ENCODE measurements at regions not wholly inside any gene's neighbourhood (a gene's known extent, or its start where the extent isn't known, plus 50 kb on each side); places are given as distances from the start of the nearest gene placed in this dataset.
"Not testable (repeated sequence)": the region's sequence is repeated elsewhere in the genome, so short reads cannot be mapped to it uniquely, and the experiment has no call there.

GRCh38 chr20:48031122-48031521 lies 245.8 kb upstream of the SULF2 start:
- Mint-ChIP-seq H3K9me3 (no peaks in the 10 kb centered on the region), H3K4me1 (ENCODE audit: low read depth) (no peaks in the 10 kb centered on the region), H3K36me3 (ENCODE audit: insufficient read depth) (no peaks in the 10 kb centered on the region), H3K4me3 (no peak overlapping the region), H3K27me3 (ENCODE audit: low read depth) (peaks cover 18% of the 10 kb centered on the region)
- ATAC-seq, result no peak
- DNase-seq, result no peak

DNA sequence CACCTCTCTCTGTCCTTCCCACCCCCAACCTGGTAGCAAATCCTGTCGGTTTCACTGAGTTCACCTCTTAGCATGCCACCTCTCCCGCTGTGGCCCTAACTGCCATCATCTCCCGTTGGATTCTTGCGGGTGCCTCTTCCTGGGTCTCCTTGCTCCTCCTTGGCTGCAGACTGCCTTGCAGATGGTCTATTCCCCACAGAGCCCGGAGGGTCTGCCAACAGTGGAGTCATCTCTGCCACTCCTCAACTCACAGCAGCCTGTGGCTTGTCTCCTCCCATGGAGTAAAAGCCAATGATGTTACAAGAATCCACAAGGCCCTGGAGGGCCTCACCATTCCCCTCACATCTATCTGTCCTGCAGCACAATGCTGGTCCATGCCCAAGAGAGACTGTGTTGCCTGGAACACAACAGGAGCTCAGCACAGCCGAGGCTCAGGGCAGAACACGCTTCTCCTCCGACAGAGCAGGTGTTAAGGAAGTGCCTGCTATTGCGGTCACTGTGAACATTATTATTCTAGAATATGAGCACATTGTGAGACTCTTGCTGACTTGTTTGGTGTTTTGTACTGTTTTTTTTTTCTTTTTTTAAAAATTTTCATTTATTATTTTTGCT lies 241.8 kb upstream of the SULF2 start:
- no peaks in the 10 kb centered on the region for H3K4me1 Mint-ChIP-seq (ENCODE audit: low read depth)
- peaks cover 21% of the 10 kb centered on the region for H3K27me3 Mint-ChIP-seq (ENCODE audit: low read depth)
- peaks cover 4% of the 10 kb centered on the region for H3K9me3 Mint-ChIP-seq
- ATAC-seq (no peak), DNase-seq (no peak)
- H3K4me3 Mint-ChIP-seq, result no peak overlapping the region
- H3K36me3 Mint-ChIP-seq (ENCODE audit: insufficient read depth), result no peaks in the 10 kb centered on the region

DNA sequence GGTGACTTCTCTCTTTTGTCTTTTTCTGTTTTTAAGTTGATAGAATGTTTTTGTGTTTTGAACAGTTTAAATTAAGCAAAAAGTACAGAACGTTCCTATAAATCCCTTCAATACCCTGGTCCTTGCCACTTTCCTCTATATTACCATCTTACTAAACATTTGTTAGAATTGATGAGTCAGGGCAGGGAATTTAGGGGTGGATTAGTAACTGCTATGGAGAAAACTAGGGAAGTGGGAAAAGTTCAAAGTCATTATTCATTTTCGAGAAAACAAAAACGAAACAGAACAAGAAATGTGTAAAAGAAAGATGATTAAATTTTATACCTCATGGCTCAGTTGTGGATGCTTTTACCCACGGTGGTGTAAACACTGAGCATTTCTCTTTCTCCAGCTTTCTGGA lies 240.4 kb upstream of the SULF2 start:
- no peak overlapping the region for H3K4me3 Mint-ChIP-seq
- H3K36me3 Mint-ChIP-seq (ENCODE audit: insufficient read depth), result no peaks in the 10 kb centered on the region
- H3K9me3 Mint-ChIP-seq, result peaks cover 4% of the 10 kb centered on the region
- no peaks in the 10 kb centered on the region for H3K4me1 Mint-ChIP-seq (ENCODE audit: low read depth)
- peaks cover 26% of the 10 kb centered on the region for H3K27me3 Mint-ChIP-seq (ENCODE audit: low read depth)
- no peak for ATAC-seq
- no peak for DNase-seq

- no peak for DNase-seq
- Mint-ChIP-seq H3K9me3 (peaks cover 4% of the 10 kb centered on the region), H3K4me1 (ENCODE audit: low read depth) (no peaks in the 10 kb centered on the region), H3K36me3 (ENCODE audit: insufficient read depth) (no peaks in the 10 kb centered on the region), H3K4me3 (no peak overlapping the region), H3K27me3 (ENCODE audit: low read depth) (peaks cover 29% of the 10 kb centered on the region)
- ATAC-seq, result no peak
Measured at GRCh38 chr20:48025051-48025515, 239.8 kb upstream of the SULF2 start.

- no peak overlapping the region for H3K4me3 Mint-ChIP-seq
- H3K36me3 Mint-ChIP-seq (ENCODE audit: insufficient read depth), result no peaks in the 10 kb centered on the region
- no peaks in the 10 kb centered on the region for H3K4me1 Mint-ChIP-seq (ENCODE audit: low read depth)
- DNase-seq (no peak), ATAC-seq (no peak)
- H3K9me3 Mint-ChIP-seq, result peaks cover 4% of the 10 kb centered on the region
- H3K27me3 Mint-ChIP-seq (ENCODE audit: low read depth), result peaks cover 33% of the 10 kb centered on the region
Measured at GRCh38 chr20:48024539-48024938, 239.3 kb upstream of the SULF2 start.

GRCh38 chr20:48020696-48021095 lies 235.4 kb upstream of the SULF2 start:
- peaks cover 47% of the 10 kb centered on the region for H3K27me3 Mint-ChIP-seq (ENCODE audit: low read depth)
- not testable (repeated sequence) for H3K9me3 Mint-ChIP-seq; H3K4me3 Mint-ChIP-seq; H3K36me3 Mint-ChIP-seq (ENCODE audit: insufficient read depth); H3K4me1 Mint-ChIP-seq (ENCODE audit: low read depth); DNase-seq; ATAC-seq

DNA sequence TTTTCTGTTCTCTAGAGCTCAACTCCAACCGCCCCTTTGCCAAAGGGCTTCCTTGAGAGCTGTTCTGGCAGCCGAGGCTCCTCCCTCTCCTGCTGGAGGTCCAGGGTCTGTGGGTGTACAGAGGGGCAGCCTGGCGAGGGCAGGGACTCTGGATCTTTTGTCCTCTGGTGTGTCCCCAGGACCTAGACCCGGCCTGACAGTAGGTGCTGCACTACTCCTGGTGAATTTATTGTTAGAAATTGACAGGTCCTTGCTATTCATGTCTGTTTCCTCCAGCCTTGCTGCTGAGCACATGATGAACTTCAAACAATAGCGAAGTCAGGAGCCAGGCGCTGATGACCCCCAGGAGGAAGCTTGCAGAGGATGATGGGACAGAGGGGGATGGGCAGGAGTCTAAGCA lies 234.7 kb upstream of the SULF2 start:
- H3K27me3 Mint-ChIP-seq (ENCODE audit: low read depth), result peaks cover 47% of the 10 kb centered on the region
- H3K4me3 Mint-ChIP-seq, result no peak overlapping the region
- no peak for DNase-seq
- no peaks in the 10 kb centered on the region for H3K36me3 Mint-ChIP-seq (ENCODE audit: insufficient read depth)
- ATAC-seq, result no peak
- no peaks in the 10 kb centered on the region for H3K4me1 Mint-ChIP-seq (ENCODE audit: low read depth)
- H3K9me3 Mint-ChIP-seq, result peaks cover 4% of the 10 kb centered on the region

DNA sequence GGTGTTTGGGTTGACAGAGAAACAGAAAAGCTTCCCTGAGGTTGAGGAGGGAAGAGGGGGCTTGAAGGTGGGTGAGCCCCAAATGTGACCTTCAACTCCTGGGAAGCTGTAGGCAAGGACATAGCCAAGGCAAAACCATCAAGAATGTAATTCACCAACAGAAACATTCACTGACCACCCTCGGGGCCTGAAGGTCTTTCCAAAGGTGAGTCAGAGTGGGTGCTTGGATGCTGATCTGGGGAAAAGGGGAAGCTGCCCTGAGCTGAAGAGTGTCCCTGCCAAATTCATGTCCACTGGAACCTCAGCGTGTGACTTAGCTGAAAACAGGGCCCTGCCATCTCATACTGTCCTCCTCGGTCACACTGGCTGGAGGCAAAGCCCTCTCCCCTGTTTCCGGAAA lies 234.2 kb upstream of the SULF2 start:
- Mint-ChIP-seq H3K4me3 (no peak overlapping the region), H3K27me3 (ENCODE audit: low read depth) (peaks cover 43% of the 10 kb centered on the region), H3K4me1 (ENCODE audit: low read depth) (no peaks in the 10 kb centered on the region), H3K36me3 (ENCODE audit: insufficient read depth) (no peaks in the 10 kb centered on the region), H3K9me3 (peaks cover 4% of the 10 kb centered on the region)
- no peak for ATAC-seq
- no peak for DNase-seq

- not testable (repeated sequence) for H3K36me3 Mint-ChIP-seq (ENCODE audit: insufficient read depth); H3K4me1 Mint-ChIP-seq (ENCODE audit: low read depth); H3K4me3 Mint-ChIP-seq; DNase-seq; H3K9me3 Mint-ChIP-seq; ATAC-seq
- peaks cover 41% of the 10 kb centered on the region for H3K27me3 Mint-ChIP-seq (ENCODE audit: low read depth)
Measured at GRCh38 chr20:48018851-48019250, 233.6 kb upstream of the SULF2 start.

GRCh38 chr20:48017992-48018391 lies 232.7 kb upstream of the SULF2 start:
- H3K4me3 Mint-ChIP-seq, result no peak overlapping the region
- H3K4me1 Mint-ChIP-seq (ENCODE audit: low read depth), result no peaks in the 10 kb centered on the region
- H3K27me3 Mint-ChIP-seq (ENCODE audit: low read depth), result peaks cover 48% of the 10 kb centered on the region
- H3K9me3 Mint-ChIP-seq, result peaks cover 8% of the 10 kb centered on the region
- DNase-seq (no peak), ATAC-seq (no peak)
- no peaks in the 10 kb centered on the region for H3K36me3 Mint-ChIP-seq (ENCODE audit: insufficient read depth)

DNA sequence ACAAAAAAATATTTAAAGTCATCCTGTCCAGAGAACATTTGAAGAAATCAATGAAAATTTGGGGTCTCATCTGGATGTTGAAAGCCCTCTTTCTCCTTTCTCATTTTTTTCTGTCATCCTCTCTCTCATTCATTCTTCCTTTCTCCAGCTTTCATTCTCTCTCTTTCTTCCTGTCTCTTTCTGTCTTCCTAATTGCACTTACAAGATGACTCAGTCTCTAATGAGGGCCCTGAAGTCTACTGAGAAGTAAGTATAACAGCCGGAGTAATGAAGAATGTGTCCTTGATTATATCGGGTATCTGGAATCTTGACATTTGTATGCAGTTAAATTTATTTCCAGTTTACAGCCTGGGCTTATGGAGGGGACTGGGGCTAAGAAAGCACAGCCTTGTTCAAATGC lies 232.2 kb upstream of the SULF2 start:
- Mint-ChIP-seq H3K4me3 (no peak overlapping the region), H3K27me3 (ENCODE audit: low read depth) (peaks cover 48% of the 10 kb centered on the region), H3K4me1 (ENCODE audit: low read depth) (no peaks in the 10 kb centered on the region), H3K9me3 (peaks cover 8% of the 10 kb centered on the region), H3K36me3 (ENCODE audit: insufficient read depth) (no peaks in the 10 kb centered on the region)
- DNase-seq (no peak), ATAC-seq (no peak)

- H3K9me3 Mint-ChIP-seq, result peaks cover 15% of the 10 kb centered on the region
- H3K27me3 Mint-ChIP-seq (ENCODE audit: low read depth), result peaks cover 43% of the 10 kb centered on the region
- DNase-seq, result no peak
- no peak overlapping the region for H3K4me3 Mint-ChIP-seq
- H3K4me1 Mint-ChIP-seq (ENCODE audit: low read depth), result no peaks in the 10 kb centered on the region
- no peaks in the 10 kb centered on the region for H3K36me3 Mint-ChIP-seq (ENCODE audit: insufficient read depth)
- no peak for ATAC-seq
Measured at GRCh38 chr20:48015943-48016723, 230.9 kb upstream of the SULF2 start.

DNA sequence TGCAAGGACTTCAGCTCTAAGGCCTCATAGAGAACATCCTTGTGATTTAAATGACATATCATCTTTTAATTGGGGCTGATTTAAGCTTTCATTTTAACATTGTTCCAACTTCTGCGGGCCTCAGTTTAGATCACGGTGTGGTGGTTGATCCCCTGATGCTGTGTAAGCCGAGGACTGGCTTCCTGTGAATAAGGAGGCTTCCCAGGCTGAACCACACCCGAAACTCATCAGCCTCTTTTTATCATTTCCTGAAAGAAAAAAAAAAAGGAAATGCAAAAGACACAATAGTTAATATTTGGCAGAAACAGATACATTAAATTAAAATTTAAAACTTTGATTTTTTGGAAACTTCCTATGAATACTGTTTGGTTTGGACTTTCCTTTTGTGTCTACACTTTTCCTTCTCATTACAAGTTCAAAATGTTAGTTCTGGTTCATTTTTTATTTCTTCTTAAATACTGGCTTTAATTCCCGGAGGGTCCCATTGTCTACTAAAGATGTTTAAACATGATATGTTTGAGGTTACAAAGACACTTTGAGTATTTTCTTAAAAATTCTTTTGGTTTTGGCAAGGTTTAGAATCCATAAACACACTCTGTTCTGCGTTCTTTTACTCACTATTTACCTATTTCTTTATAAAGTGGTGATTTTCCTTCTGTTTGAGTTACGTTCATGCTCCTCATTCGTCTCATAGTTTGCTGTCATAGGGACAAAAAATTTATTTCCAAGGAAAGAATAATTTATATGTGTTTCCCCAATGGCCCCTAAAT lies 230.0 kb upstream of the SULF2 start:
- H3K4me3 Mint-ChIP-seq, result no peak overlapping the region
- ATAC-seq (no peak), DNase-seq (no peak)
- H3K27me3 Mint-ChIP-seq (ENCODE audit: low read depth), result peaks cover 38% of the 10 kb centered on the region
- H3K9me3 Mint-ChIP-seq, result peaks cover 15% of the 10 kb centered on the region
- H3K4me1 Mint-ChIP-seq (ENCODE audit: low read depth), result no peaks in the 10 kb centered on the region
- H3K36me3 Mint-ChIP-seq (ENCODE audit: insufficient read depth), result no peaks in the 10 kb centered on the region

- DNase-seq (no peak), ATAC-seq (no peak)
- no peak overlapping the region for H3K4me3 Mint-ChIP-seq
- no peaks in the 10 kb centered on the region for H3K4me1 Mint-ChIP-seq (ENCODE audit: low read depth)
- H3K27me3 Mint-ChIP-seq (ENCODE audit: low read depth), result peaks cover 20% of the 10 kb centered on the region
- peaks cover 17% of the 10 kb centered on the region for H3K9me3 Mint-ChIP-seq
- H3K36me3 Mint-ChIP-seq (ENCODE audit: insufficient read depth), result no peaks in the 10 kb centered on the region
Measured at GRCh38 chr20:48012401-48012974, 227.2 kb upstream of the SULF2 start.
